Motor neuron (in vitro differentiated cells): ENCODE measurements at regions not wholly inside any gene's neighbourhood (a gene's known extent, or its start where the extent isn't known, plus 50 kb on each side); places are given as distances from the start of the nearest gene placed in this dataset.
A peak's percentile ranks its signal among the peaks of the same experiment; 100 is the strongest.

Experiments used
- ATAC-seq, 8 experiments: fragments of 200-7000 bp; cut with Tn5 transposase; replicated peaks in 6 of 8; 2 replicates each; pipeline ENCODE4 v1.8.0; 2021; ENCODE audit warnings: mild to moderate bottlenecking in 8 of 8, moderate library complexity in 8 of 8
- H3K27ac ChIP-seq, 2 donors: fragments of 250-450 bp; sonication (Bioruptor Pico); 2 replicates each; pipeline ENCODE4 v1.9.0; 2021; ENCODE audit warnings: antibody characterized with exemption in 2 of 2, mild to moderate bottlenecking in 2 of 2, moderate library complexity in 1 of 2
- H3K4me1 ChIP-seq, 2 donors: fragments of 250-450 bp; sonication (Bioruptor Pico); replicated peaks in 1 of 2; 2 replicates each; pipeline ENCODE4 v1.6.1; 2021; ENCODE audit warnings: antibody characterized with exemption in 2 of 2, mild to moderate bottlenecking in 2 of 2, moderate library complexity in 1 of 2
- H3K4me3 ChIP-seq, 5 donors: fragments of 250-450 bp; sonication (Bioruptor Pico); 2 replicates each; pipeline ENCODE4 v1.9.0; 2021; ENCODE audit warnings: antibody characterized with exemption in 5 of 5, mild to moderate bottlenecking in 5 of 5, moderate library complexity in 4 of 5
- WGBS, 10 experiments: fragments of 450-650 bp; shearing (Covaris generic); methylation state at CpG; one replicate each; pipeline ENCODE4 v1.0.0; 2022; 5-methylcytosine and 5-hydroxymethylcytosine counted together
- in situ Hi-C, 9 experiments: fragments of 400-800 bp; cut with MboI; loops; one replicate each; pipeline ENCODE4 v1.15.0; 2021; ENCODE audit warnings: low sequenced_read_pairs in 9 of 9, low pct_unique_long_range_greater_than_20kb in 2 of 9; ENCODE audit not compliant: unreplicated experiment in 9 of 9

DNA sequence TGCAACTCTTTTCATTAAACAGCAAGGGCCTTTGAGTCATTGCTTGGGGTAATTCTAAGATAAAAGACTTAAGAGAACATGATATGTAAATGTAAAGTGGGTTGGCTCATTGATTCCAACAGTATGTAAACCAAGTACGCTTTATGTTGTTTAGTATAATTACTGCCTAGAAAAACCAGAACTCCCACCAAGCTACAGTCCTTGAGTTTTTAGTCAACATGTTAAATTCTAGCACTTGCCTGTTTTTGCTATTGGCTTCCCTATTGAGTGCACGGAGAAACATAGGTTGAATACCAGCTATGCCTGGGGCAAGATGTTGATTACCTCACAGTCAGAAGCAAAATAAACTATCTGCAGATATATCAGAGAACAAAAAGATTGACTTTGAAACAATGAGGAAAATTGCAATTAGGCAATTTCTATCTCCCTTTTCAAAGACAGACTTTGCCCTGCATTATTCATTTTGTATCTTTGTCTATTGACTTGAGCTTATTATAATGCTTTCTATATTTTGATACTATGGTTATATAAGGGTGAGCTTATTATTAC lies 179.3 kb downstream of the ZPLD1 start:
- in situ Hi-C loops: no loop called here
- peak in 2 of 8 experiments; percentile 30 to 51 for ATAC-seq
- Histone ChIP-seq H3K27ac (no peak overlapping the region), H3K4me3 (no peak overlapping the region), H3K4me1 (peaks cover 0 to 8% of the 10 kb centered on the region in 2 donors)
- WGBS, 10 experiments: 0 to 100% (median 67%) methylated on average over 1 to 2 of the region's 2 CpGs

DNA sequence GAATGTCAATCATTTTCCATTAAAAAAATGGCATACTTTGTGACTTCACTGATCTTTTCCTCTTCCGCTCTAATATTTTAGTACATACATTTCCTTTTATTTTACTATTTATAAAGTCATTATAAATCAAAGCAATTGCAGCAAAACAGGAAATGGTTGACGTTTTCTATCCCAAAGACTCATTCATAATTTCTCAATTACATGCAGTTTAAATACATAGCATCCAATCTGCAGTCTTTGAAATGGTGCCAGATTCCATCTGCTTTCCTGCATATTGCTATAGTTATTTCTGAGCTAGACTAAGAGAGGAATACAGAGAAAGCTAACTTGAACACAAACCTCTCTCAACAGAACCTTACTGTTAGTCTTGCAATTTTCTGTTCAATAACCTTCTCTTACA lies 179.8 kb downstream of the ZPLD1 start:
- H3K4me1 ChIP-seq: peaks cover 0 to 8% of the 10 kb centered on the region in 2 donors
- H3K27ac ChIP-seq: no peak overlapping the region
- H3K4me3 ChIP-seq: no peak overlapping the region
- in situ Hi-C loops: no loop called here
- no peak for ATAC-seq
- WGBS, 10 experiments: 10 to 92% (median 79%) methylated on average over 1 to 2 of the region's 2 CpGs

DNA sequence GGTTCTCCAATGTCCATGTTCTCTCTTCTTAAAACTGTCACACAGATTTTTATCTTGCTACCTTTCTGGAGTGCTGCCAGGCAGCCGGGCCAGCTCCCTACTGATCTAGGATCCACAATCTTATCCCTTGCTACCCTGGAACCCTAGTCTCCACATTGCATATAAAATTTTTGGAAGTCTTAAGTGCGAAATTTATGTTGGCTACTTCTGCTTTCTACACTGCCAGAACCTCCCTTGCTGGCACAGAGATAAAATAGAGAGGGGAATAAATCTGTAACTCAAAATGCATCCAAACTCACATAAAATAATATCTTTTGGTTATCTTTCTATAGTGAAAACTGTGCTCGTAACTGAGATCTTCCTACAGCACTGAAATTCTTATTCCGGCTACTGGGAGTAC lies 182.6 kb downstream of the ZPLD1 start:
- in situ Hi-C loops: no loop called here
- 24 to 91% (median 76%) methylated on average over 1 to 4 of the region's 4 CpGs for WGBS, 10 experiments
- ATAC-seq: no peak
- H3K27ac ChIP-seq: no peak overlapping the region
- no peak overlapping the region for H3K4me3 ChIP-seq
- peaks cover 0 to 8% of the 10 kb centered on the region in 2 donors for H3K4me1 ChIP-seq

DNA sequence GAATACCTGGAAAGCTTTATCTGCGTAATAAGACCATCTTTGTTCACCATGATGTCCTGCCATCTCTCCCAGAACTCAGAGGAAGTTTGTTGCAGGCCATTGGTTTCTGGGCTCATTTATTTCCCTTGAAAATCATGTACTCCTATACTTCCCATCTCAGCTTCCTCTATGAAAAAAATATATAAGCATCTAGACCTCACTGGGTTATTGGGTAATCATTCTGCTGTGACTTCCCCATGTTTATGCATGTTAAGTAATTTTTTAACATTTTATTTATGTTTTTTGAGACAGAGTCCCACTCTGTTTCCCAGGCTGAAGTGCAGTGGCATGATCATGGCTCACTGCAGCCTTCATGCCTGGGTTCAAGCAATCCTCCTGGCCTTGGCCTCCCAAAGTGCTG lies 184.5 kb downstream of the ZPLD1 start:
- 71 to 100% (median 100%) methylated on average over 1 of the region's 1 CpG; no CpG with 5 or more reads in 5 of the 10 experiments for WGBS, 10 experiments
- H3K4me3 ChIP-seq: no peak overlapping the region
- no peak for ATAC-seq
- no peak overlapping the region for H3K27ac ChIP-seq
- in situ Hi-C loops: no loop called here
- H3K4me1 ChIP-seq: peaks cover 0 to 8% of the 10 kb centered on the region in 2 donors

DNA sequence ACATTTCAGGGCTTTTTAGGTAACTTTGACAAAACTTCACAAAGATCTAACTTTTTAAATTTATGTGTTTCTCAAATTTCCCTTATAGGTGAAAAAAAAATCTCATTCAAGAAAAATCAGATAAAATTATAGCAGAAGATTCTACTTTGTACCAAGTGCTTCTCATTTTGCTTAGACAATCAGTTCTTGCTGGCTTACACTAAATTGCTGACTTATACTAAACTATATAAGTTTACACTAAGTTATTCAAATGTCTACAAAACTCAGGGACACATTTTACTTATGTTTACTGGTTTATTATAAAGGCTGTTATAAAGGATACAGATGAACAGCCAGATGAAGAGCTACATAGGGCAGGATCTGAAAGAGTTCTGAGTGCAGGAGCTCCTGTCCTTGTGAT lies 195.1 kb downstream of the ZPLD1 start:
- Histone ChIP-seq H3K4me1 (peaks cover 0 to 6% of the 10 kb centered on the region in 2 donors), H3K4me3 (no peak overlapping the region), H3K27ac (no peak overlapping the region)
- no peak for ATAC-seq
- in situ Hi-C loops: no loop called here

DNA sequence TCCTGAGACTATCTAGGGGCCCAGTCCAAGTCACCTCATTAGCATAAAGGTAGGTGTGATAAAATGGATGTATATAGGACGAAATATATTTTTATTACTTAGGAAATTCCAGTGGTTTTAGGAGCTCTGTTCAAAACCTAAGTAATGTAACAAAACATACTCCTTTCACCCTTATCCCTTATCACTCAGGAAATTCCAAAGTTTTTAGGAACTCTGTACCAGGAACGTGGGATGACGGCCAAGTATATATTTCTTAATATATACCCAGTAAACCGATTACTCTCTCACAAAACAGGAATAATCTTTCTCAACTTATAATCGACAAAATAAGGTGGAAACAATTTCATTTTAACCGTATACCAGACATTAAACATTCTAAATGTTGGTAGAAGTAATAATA lies 195.7 kb downstream of the ZPLD1 start:
- no peak for ATAC-seq
- in situ Hi-C loops: no loop called here
- Histone ChIP-seq H3K27ac (no peak overlapping the region), H3K4me1 (peaks cover 0 to 1% of the 10 kb centered on the region in 2 donors), H3K4me3 (no peak overlapping the region)
- 20 to 84% (median 56%) methylated on average over 1 to 6 of the region's 6 CpGs; no CpG with 5 or more reads in 1 of the 10 experiments for WGBS, 10 experiments

DNA sequence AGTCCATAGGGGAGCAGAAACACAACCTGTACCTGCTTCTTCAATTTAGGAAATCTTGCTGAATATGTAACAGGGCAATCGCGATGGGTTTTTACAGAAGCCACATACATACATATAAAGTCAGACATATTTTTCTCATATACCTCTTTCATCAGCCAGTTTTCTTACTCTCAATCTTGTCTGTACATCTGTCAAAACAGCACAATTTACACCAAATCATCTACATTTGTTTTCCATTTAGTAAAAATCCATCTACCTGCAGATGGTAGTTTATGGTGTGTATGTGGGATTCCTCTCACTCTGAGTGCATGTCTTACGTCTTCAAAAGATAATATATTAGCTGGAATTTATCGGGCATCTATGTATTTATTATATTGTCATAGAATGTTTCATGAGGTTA lies 208.7 kb downstream of the ZPLD1 start:
- H3K4me3 ChIP-seq: no peak overlapping the region
- 20 to 100% (median 85%) methylated on average over 1 to 4 of the region's 4 CpGs; no CpG with 5 or more reads in 1 of the 10 experiments for WGBS, 10 experiments
- in situ Hi-C loops: no loop called here
- H3K4me1 ChIP-seq: no peaks in the 10 kb centered on the region
- no peak for ATAC-seq
- no peak overlapping the region for H3K27ac ChIP-seq

DNA sequence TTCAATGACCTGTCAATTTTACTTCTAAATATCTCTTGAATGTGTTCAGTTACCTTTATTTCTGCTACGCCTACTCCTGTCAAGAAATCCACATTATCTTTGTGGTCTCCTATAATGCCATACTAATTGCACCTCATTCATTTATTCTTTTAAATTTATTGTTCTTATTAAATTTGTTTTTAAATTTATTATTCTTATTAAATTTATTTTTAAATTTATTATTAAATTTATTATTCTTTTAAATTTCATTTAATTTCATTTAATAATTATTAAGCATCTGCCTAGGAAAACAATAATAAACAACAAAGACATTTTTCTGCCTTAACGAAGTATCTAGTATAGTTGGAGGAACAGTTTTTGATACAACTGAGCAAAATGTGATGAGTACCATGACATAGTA lies 211.7 kb downstream of the ZPLD1 start:
- H3K4me3 ChIP-seq: no peak overlapping the region
- in situ Hi-C loops: no loop called here
- no peaks in the 10 kb centered on the region for H3K4me1 ChIP-seq
- no peak overlapping the region for H3K27ac ChIP-seq
- WGBS, 10 experiments: 44 to 100% (median 90%) methylated on average over 2 of the region's 2 CpGs; no CpG with 5 or more reads in 1 of the 10 experiments
- no peak for ATAC-seq

DNA sequence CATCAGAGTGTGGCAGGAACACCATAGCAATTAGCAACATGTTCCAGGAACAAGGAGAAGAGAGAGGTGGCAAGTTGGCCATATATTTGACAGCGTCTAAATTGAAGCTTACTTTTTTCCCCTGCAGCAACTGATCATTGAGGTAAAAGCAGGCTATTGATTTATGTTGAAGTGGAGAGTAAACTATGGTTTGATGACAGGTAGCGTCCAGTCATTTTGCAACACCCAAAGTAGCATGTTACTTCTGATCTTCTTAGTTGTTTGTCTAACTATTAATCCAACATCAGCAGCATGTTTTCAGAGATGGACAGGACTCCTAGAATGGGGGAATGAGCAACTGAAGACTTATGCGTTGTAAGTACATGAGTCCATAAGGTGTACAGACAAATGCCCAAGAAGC lies 225.8 kb downstream of the ZPLD1 start:
- no peak for ATAC-seq
- in situ Hi-C loops: loop anchor here in 2 of 9 experiments (25.0 kb wide), 2 partner anchors 98 to 423 kb away; no protein-coding TSS in a partner anchor
- WGBS, 10 experiments: 40 to 95% (median 79%) methylated on average over 1 to 3 of the region's 3 CpGs; no CpG with 5 or more reads in 3 of the 10 experiments
- Histone ChIP-seq H3K4me3 (no peak overlapping the region), H3K4me1 (no peaks in the 10 kb centered on the region), H3K27ac (no peak overlapping the region)

DNA sequence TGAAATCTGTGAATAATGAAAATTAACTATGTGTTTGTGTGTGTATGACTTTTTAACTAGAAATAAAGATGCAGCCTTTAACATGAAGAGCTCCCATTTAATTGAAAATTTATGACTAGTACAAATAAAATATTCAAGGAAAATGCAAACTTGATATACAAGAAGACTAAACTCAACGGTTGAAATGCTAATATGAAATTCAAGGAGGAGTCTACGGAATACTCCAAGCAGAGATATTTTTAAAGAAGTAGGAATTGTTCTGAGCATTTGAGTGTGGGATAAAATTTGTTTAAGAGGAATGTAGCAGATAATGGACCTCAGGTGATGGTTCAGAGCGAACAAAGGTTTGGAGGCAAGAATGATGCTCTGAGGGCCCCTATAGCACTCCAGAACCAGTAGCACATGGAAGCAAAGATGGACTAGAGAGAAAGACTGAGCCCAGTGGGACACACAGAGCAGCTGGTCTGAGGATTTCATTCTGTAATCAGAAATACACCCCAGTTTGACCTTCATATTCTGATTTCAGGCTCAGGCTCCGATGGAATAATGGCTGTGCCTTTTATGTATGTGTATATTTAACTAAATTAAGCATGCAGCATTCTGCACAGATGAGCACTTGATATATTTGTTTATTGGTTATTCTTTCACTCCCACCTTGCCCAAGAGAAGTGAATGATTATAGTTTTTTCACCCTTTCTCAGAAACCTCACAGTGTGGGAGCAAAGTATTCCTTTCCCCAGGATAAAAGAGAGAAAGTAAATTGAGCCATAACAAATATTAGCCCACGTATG lies 227.1 kb downstream of the ZPLD1 start:
- Histone ChIP-seq H3K4me1 (peaks cover 0 to under 1% of the 10 kb centered on the region in 2 donors), H3K27ac (no peak overlapping the region), H3K4me3 (no peak overlapping the region)
- in situ Hi-C loops: loop anchor here in 2 of 9 experiments (25.0 kb wide), 2 partner anchors 100 to 425 kb away; no protein-coding TSS in a partner anchor
- ATAC-seq: peak in 3 of 8 experiments; percentile 77 to 89 (median 87)
- 0 to 100% (median 83%) methylated on average over 2 to 5 of the region's 5 CpGs for whole genome bisulfite sequencing, 10 experiments

DNA sequence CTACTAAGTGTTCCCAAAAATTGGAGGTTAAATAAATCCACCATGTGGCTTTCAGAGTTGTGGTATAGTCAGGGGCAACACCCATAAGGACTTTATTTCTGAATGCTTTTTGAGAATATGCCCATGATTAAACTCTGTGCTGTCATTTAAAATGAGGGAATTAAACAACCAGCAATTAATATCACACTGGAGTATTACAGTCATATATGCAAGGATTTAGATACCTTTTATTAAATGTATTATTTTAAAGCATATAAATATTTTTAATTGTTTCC lies 227.6 kb downstream of the ZPLD1 start:
- ATAC-seq: peak in 3 of 8 experiments; percentile 48 to 66 (median 55)
- Histone ChIP-seq H3K4me3 (no peak overlapping the region), H3K27ac (no peak overlapping the region), H3K4me1 (peaks cover 0 to 4% of the 10 kb centered on the region in 2 donors)
- in situ Hi-C loops: loop anchor here in 2 of 9 experiments (25.0 kb wide), 2 partner anchors 100 to 425 kb away; no protein-coding TSS in a partner anchor

DNA sequence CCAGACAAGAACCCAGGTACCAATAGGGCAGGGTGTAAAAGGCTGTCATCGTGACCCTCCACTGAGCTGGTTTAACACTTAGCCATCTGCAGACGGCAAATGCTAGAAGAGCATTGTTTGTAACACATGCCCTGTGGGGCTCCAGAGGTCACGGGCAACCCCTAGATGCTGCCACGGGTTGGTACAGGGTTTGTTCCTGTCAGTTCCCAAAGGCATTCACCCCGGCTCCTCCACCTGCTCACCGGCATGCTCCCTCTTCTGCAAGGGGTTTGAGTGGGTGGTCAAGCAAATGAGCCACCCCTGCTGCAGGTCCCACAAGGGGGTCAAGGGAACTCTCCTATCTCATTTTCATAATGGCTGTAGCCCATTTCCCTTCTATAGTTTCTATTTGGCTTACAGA lies 229.3 kb downstream of the ZPLD1 start:
- in situ Hi-C loops: loop anchor here in 2 of 9 experiments (25.0 kb wide), 2 partner anchors 102 to 427 kb away; no protein-coding TSS in a partner anchor
- Histone ChIP-seq H3K4me1 (peaks cover 0 to 14% of the 10 kb centered on the region in 2 donors), H3K4me3 (no peak overlapping the region), H3K27ac (no peak overlapping the region)
- ATAC-seq: no peak
- WGBS, 10 experiments: 77 to 100% (median 86%) methylated on average over 1 to 4 of the region's 6 CpGs; no CpG with 5 or more reads in 3 of the 10 experiments

DNA sequence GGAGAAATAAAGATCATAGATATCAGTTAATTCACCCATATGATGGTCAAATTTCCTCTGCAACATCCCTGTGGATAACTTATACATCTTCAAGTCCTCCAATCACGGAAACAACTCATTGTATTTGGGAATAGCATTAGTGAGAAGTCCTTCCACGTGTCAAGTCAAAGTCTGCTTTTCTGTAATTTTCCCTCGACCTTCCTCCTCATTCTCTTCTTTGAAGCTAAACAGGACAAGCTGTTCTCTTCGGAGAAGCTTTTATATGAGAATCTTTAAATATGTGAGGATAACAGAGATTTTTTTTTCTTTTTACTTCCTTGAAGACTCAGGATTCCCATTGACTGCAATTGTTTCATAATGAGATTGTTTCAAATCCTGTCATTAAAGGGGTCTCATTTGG lies 230.4 kb downstream of the ZPLD1 start:
- peaks cover 0 to 14% of the 10 kb centered on the region in 2 donors for H3K4me1 ChIP-seq
- no peak for ATAC-seq
- in situ Hi-C loops: loop anchor here in 2 of 9 experiments (25.0 kb wide), 2 partner anchors 103 to 428 kb away; no protein-coding TSS in a partner anchor
- no peak overlapping the region for H3K4me3 ChIP-seq
- WGBS, 10 experiments: 48 to 100% (median 74%) methylated on average over 2 to 4 of the region's 4 CpGs
- H3K27ac ChIP-seq: no peak overlapping the region
